ENCODE measurements at regions not wholly inside any gene's neighbourhood (a gene's known extent, or its start where the extent isn't known, plus 50 kb on each side); places are given as distances from the start of the nearest gene placed in this dataset.

GRCh38 chr11:80109652-80110051 is 668.8 kb upstream of the TENM4 start:
- H3K27ac ChIP-seq, result no peak overlapping the region
- H3K9me3 ChIP-seq, result no peaks in the 10 kb centered on the region
- H3K4me3 ChIP-seq, result no peak overlapping the region
- DNase-seq, result no peak
- H3K36me3 ChIP-seq, result no peaks in the 10 kb centered on the region
- H3K4me1 ChIP-seq, result no peaks in the 10 kb centered on the region
- no peaks in the 10 kb centered on the region for H3K27me3 ChIP-seq
- no peak for TF ChIP-seq CTCF (IDR thresholded peaks at IDR 0.05)
- no peak for TF ChIP-seq POLR2A (IDR thresholded peaks at IDR 0.05)

- no peak overlapping the region for H3K27ac ChIP-seq
- H3K36me3 ChIP-seq, result no peaks in the 10 kb centered on the region
- H3K4me3 ChIP-seq, result no peak overlapping the region
- H3K27me3 ChIP-seq, result no peaks in the 10 kb centered on the region
- H3K4me1 ChIP-seq, result no peaks in the 10 kb centered on the region
- TF ChIP-seq CTCF (IDR thresholded peaks at IDR 0.05) (no peak), POLR2A (IDR thresholded peaks at IDR 0.05) (no peak)
- no peak for DNase-seq
- no peaks in the 10 kb centered on the region for H3K9me3 ChIP-seq
Observed at GRCh38 chr11:80109031-80109430, 668.2 kb upstream of the TENM4 start.

GRCh38 chr11:80107415-80107814 is 666.6 kb upstream of the TENM4 start:
- Histone ChIP-seq H3K27me3 (no peaks in the 10 kb centered on the region), H3K36me3 (no peaks in the 10 kb centered on the region), H3K4me3 (no peak overlapping the region), H3K4me1 (no peaks in the 10 kb centered on the region), H3K9me3 (no peaks in the 10 kb centered on the region), H3K27ac (no peak overlapping the region)
- no peak for DNase-seq
- peak in 1 of 6 experiments; percentile 8 for TF ChIP-seq CTCF (IDR thresholded peaks at IDR 0.05)
- TF ChIP-seq POLR2A (IDR thresholded peaks at IDR 0.05), result no peak

- DNase-seq, result no peak
- H3K4me1 ChIP-seq, result no peaks in the 10 kb centered on the region
- H3K27me3 ChIP-seq, result no peaks in the 10 kb centered on the region
- no peak overlapping the region for H3K27ac ChIP-seq
- TF ChIP-seq POLR2A (IDR thresholded peaks at IDR 0.05) (no peak), CTCF (IDR thresholded peaks at IDR 0.05) (no peak)
- no peak overlapping the region for H3K4me3 ChIP-seq
- H3K9me3 ChIP-seq, result no peaks in the 10 kb centered on the region
- no peaks in the 10 kb centered on the region for H3K36me3 ChIP-seq
Observed at GRCh38 chr11:80104191-80104590, 663.4 kb upstream of the TENM4 start.

GRCh38 chr11:80103142-80103859 is 662.5 kb upstream of the TENM4 start:
- no peak overlapping the region for H3K27ac ChIP-seq
- H3K27me3 ChIP-seq, result no peaks in the 10 kb centered on the region
- H3K4me1 ChIP-seq, result no peaks in the 10 kb centered on the region
- no peak for TF ChIP-seq CTCF (IDR thresholded peaks at IDR 0.05)
- no peak for TF ChIP-seq POLR2A (IDR thresholded peaks at IDR 0.05)
- H3K4me3 ChIP-seq, result no peak overlapping the region
- no peaks in the 10 kb centered on the region for H3K9me3 ChIP-seq
- no peaks in the 10 kb centered on the region for H3K36me3 ChIP-seq
- no peak for DNase-seq

- no peak for TF ChIP-seq POLR2A (IDR thresholded peaks at IDR 0.05)
- no peak for TF ChIP-seq CTCF (IDR thresholded peaks at IDR 0.05)
Observed at GRCh38 chr11:80097146-80097545, 656.3 kb upstream of the TENM4 start.

More at GRCh38 chr11:80097146-80097545, 656.3 kb upstream of the TENM4 start:
- Histone ChIP-seq H3K27me3 (no peaks in the 10 kb centered on the region), H3K4me3 (no peak overlapping the region), H3K27ac (no peak overlapping the region), H3K4me1 (no peaks in the 10 kb centered on the region), H3K36me3 (no peaks in the 10 kb centered on the region), H3K9me3 (no peaks in the 10 kb centered on the region)
- no peak for DNase-seq

All from Peyer's patch (tissue), 4 donors.